ENCODE measurements at regions not wholly inside any gene's neighbourhood (a gene's known extent, or its start where the extent isn't known, plus 50 kb on each side); places are given as distances from the start of the nearest gene placed in this dataset.

DNA sequence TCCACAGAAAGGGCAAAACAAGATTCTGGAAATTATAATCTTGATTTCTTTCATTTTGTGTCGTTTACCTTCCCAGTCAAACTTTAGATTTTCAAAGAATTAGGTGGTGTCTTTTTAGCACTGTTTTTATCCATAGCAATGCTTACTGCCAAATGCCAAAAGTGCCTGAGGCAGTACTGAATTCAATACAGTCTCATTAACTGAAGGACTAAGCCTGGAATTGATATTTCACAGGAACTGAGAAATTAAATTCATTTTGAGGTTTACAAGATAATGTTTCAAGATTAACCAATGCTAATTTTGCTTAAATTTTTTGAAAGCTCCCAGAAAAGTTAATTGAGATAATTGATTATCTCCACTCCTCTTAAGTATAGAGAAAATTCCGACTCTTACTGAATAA, 68.8 kb upstream of the ARHGAP24 start:
- DNase-seq: no peak

DNA sequence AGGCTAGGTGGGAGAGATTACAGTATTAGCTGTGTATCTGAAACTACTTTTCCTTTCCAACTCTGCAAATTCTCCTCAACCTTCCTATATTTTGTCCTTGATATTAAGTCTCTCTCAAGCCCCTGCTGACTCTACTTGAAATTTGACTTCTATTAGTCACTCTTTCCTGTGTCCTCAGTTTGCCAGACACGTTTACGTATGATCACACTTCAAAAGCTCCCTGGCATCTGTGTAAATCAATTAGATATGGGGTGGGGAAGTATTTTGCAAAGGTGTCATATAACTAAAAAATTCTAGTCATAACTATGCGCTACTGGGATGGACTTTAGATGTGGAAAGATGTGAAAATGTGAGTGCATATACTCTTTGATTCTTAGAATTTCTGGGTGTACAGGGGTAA, 67.4 kb upstream of the ARHGAP24 start:
- DNase-seq: no peak

DNA sequence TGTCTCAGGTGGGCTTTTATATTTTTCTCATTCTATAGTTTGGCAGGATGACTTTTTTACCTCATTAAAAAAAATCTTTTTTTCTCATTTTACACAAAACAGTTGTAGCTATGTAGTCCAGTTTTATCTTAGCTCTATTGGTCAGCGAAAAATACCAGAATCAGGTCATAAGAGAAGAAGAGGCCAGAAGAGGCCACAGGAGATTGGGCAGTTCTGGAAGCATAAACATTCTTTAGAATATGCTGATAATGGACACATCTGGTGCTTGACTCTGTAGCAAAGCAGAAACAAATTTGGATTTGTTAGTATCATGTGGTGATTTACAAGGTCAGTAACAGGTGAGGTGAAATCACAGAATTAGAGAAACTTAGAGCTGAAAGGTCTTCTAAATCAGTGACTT, 66.6 kb upstream of the ARHGAP24 start:
- no peak for DNase-seq

GRCh38 chr4:85409251-85409650, 65.7 kb upstream of the ARHGAP24 start:
- DNase-seq: no peak

DNA sequence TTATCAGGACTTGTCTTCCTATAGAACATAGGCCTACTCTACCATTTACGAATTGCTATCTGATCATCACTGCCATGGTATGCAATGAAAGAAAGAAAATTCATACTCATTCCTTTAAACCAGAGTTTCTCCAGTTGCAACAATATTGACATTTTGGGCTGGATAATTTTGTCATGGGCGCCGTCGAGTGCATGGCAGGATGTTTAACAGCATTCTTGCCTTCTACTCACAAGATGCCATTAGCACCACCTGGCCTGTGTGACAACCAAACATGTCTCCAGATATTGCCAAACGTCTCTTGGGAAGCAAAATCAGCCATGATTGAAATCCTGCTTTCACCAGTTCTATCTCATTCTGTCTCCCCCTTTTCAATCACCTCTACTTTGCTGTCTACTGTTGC, 63.6 kb upstream of the ARHGAP24 start:
- no peak for DNase-seq

DNA sequence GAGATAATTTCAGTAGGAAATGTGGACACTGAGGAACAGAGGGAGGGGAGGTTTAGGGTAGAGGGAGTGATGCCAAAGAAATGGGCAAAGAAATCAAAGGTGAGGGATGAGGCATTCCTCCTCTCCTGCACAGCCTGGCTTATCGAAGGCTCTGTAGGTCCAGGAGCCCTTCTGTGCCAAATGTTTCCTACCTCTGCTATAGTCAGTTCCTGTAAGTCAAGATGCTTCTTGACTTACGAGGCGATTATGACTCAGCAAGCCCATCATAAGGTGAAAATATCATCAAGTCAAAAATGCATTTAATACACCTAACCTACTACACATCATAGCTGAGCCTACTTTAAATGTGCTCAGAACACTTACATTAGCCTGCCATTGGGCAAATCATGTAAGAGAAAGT, 60.0 kb upstream of the ARHGAP24 start:
- DNase-seq: no peak

DNA sequence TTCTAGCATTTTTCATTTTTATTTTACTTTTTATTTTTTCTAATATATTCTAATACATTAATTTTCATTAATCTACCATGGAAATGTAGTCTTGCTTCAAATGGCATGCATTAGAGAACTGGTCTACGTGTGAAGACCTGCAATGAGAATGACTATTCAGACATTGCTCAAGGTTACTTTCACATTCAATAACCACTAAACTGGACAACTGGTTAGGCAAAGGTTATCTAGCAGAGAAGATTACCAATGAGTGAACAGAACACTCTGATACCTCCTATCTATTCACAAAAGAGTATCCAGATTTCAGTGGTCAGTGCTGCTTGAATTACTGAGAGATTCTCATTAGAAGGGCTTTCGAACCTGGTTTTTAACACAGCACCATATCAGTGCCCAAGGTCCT, 58.9 kb upstream of the ARHGAP24 start:
- no peak for DNase-seq

- DNase-seq: no peak
These were observed 55.8 kb upstream of the ARHGAP24 start for GRCh38 chr4:85419103-85419502.

DNA sequence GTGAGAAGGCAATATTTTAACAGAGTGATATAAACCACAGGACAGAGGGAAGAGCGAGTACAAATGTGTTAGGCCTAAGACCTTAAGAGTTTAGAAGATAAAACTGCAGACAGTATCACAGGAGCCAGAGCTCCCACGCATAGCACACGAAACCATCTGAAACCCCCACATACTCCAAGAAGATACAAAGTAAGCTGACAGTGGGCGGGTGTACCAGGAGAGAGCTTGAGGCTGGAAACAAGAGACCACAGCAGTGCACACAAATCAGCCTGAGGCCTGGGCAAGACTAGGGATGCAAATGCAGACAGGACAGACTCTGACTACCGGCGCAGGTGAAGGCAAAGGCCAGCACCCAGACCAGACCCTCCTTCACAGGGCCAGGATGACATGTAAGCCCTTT, 54.1 kb upstream of the ARHGAP24 start:
- DNase-seq: no peak

DNA sequence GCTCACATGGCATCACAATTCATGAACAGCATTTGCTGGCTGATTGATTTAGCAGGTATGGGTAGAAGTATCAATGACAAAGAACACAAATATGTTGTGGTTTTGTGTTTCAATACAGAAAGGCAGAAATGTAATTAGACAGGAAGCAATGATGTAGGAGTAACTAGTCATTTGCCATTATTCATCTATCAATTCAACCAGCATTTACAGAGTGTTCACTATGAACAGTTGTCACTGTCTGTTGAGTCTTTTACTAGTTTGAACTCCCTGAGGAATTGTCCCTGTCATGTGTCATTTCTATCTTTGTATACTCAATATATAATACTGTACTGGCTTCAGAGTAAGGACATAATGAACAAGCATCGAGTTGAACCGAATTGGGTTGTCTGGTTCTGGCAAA, 51.5 kb upstream of the ARHGAP24 start:
- no peak for DNase-seq

All from T-helper 1 cell (primary cell).